HG03159 (cell line): ENCODE measurements at regions not wholly inside any gene's neighbourhood (a gene's known extent, or its start where the extent isn't known, plus 50 kb on each side); places are given as distances from the start of the nearest gene placed in this dataset.

Source experiments
- ATAC-seq: cut with Tn5 transposase; IDR thresholded peaks from one replicate; pipeline ENCODE4 v1.9.1; 2021; ENCODE audit warnings: mild to moderate bottlenecking, moderate library complexity; ENCODE audit not compliant: unreplicated experiment

- no peak for ATAC-seq
Measured at GRCh38 chr10:32171204-32171603, 115.0 kb upstream of the KIF5B start.

DNA sequence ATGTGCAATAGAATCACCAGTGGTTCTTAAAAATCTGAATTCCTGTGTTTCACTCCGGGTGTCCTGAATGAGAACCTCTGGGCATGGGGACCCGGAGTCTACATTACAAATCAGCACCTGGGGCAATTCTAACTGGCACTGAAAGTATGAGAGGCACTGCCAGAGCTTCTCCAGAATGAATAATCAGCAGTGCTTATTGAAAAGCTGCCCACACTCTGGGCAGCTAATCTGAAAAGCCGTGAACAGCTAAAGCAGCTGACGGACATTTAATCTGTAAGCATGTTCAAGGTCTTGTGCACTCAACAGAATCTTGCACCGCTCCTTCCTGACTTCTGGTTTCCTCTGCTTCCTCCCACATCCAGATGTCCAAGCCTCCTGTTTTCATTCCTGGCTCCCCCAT lies 113.3 kb upstream of the KIF5B start:
- no peak for ATAC-seq

DNA sequence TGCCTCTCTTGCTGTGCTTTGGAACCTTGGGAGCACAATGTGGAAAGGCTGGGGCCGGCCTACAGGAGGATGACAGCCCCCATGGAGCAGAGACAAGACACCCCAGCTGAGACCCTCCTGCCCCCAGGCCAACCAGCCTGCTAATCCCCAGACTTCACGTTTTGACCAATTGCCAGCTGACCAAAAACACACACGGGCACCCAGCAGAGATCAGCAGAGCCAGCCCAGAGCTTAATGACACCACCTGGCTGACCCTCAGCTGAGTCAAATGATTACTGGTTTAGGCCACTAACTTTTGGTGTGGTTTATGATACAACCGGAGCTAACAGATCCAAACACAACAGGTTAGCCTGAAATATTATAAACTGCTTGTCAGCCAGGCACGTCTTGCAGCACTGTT lies 111.2 kb upstream of the KIF5B start:
- ATAC-seq, result no peak

GRCh38 chr10:32166365-32166764 lies 110.1 kb upstream of the KIF5B start:
- ATAC-seq, result no peak

GRCh38 chr10:32163762-32164148 lies 107.5 kb upstream of the KIF5B start:
- no peak for ATAC-seq

- ATAC-seq, result no peak
Measured at GRCh38 chr10:32163071-32163761, 107.0 kb upstream of the KIF5B start.

DNA sequence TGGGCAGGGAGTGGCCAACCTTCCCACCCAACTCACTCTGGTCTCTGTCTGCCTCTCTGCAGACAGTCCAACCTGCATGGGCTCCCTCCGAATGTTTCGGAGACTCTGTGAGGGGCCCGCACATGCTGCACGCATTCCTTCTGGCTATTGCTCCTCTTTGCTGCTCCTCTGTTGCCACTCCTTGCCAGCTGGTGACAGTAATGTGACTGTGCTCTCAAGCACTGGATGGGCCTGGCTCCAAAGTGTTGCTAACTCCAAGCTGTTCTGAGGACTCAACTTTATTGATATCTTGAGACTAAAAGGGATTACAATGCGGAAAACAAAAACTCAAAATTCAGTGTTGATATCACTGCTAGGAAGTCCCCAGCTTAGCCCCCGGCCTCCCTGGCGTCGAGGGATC lies 105.4 kb upstream of the KIF5B start:
- no peak for ATAC-seq

DNA sequence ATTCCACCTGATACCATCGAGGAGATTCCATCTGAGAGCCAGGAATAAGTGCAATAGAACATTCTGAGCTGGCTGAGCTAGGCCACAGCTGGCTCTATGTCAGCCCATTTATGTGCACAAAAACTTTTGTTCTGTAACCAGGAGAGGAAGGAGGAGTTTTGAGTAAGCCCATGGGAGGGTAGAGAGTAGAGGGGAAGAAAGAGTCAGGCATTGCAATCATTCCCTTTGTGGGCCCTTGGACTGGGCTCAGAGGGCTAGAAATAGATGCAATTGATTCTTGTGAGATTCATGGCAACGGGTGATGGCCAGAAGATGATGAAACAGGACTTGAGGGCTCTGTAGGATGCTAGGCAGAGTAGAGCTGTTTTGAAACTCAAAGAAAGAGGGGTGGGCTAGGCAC lies 104.6 kb upstream of the KIF5B start:
- ATAC-seq, result no peak

GRCh38 chr10:32159264-32159663 lies 103.0 kb upstream of the KIF5B start:
- ATAC-seq, result no peak

- no peak for ATAC-seq
Measured at GRCh38 chr10:32156031-32156495, 99.8 kb upstream of the KIF5B start.

GRCh38 chr10:32155075-32155516 lies 98.9 kb upstream of the KIF5B start:
- ATAC-seq, result no peak

- ATAC-seq, result no peak
Measured at GRCh38 chr10:32153931-32154330, 97.7 kb upstream of the KIF5B start.

DNA sequence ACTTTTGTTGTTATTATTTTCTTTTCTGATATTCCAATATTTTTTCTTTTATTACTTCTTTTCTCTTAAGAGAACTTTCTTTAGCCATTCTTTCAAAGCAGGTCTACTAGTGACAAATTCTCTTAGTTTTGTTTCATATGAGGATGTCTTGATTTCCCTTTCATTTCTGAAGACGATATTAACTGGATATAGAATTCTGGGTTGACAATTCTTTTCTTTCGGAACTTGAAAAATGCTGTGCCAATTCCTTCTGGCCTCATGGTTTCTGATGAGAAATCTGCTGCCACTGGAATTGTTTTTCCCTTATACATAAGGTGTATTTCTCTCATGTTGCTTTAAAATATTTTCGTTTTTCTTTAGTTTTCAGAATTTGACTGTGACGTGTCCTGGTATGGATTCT lies 97.0 kb upstream of the KIF5B start:
- ATAC-seq, result no peak

- ATAC-seq, result no peak
Measured at GRCh38 chr10:32151871-32152270, 95.6 kb upstream of the KIF5B start.

GRCh38 chr10:32150532-32151101 lies 94.4 kb upstream of the KIF5B start:
- ATAC-seq, result no peak

GRCh38 chr10:32149252-32149955 lies 93.2 kb upstream of the KIF5B start:
- ATAC-seq, result peak; percentile 86

- peak; percentile 20 for ATAC-seq
Measured at GRCh38 chr10:32148864-32149251, 92.6 kb upstream of the KIF5B start.

- no peak for ATAC-seq
Measured at GRCh38 chr10:32147730-32148129, 91.5 kb upstream of the KIF5B start.

- ATAC-seq, result no peak
Measured at GRCh38 chr10:32146166-32146565, 89.9 kb upstream of the KIF5B start.

DNA sequence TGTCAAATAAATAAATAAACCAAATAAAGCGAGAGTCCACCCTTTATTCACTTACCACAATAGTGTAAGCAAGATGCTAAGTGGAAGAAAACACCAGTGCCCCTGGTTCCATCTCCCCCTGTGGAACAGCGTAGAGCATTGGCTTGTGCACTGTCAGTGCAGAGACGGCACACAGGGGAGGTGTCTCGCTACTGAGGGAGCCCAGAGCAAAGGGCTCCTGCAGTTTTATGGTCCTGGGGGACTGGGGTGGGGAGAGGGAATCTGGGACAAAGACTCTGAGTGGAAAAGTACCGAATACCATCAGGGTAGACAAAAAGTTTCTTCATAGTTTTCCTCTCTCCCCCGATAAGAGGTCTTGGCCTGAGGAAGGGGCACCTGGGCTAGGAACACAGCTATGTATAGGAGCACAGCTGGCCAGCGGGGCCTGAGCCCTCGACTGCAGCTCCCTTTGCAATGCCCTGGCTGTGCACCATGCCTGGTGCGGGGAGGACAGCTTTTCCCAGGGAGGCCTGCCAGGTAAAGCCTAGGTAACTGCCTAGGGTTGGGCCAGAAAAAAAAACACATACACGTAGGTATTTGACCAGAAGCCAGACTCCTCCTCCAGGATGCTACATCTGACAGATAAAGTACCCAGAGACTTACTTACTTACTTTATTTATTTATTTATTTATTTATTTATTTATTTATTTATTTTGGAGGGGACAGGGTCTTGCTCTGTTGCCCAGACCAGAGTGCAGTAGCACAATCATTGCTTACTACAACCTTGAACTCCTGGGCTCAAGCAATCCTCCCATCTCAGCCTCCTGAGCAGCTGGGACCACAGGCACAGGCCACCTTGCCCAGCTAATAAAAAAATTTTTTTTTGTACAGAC lies 88.8 kb upstream of the KIF5B start:
- no peak for ATAC-seq

- ATAC-seq, result no peak
Measured at GRCh38 chr10:32143302-32143847, 87.2 kb upstream of the KIF5B start.
